GM21717 (cell line): ENCODE measurements at regions not wholly inside any gene's neighbourhood (a gene's known extent, or its start where the extent isn't known, plus 50 kb on each side); places are given as distances from the start of the nearest gene placed in this dataset.
A peak's percentile ranks its signal among the peaks of the same experiment; 100 is the strongest.

Source experiments
- ATAC-seq: cut with Tn5 transposase; IDR thresholded peaks from one replicate; pipeline ENCODE4 v1.9.1; 2021; ENCODE audit warnings: mild to moderate bottlenecking, moderate library complexity; ENCODE audit not compliant: unreplicated experiment

- ATAC-seq = no peak
Measured at GRCh38 chrX:76228499-76228898, 55.6 kb downstream of the PBDC1 start.

GRCh38 chrX:76248901-76249300 is 76.0 kb downstream of the PBDC1 start:
- no peak for ATAC-seq

GRCh38 chrX:76253432-76253831 is 80.6 kb downstream of the PBDC1 start:
- peak; percentile 96 for ATAC-seq

GRCh38 chrX:76279007-76279406 is 106.1 kb downstream of the PBDC1 start:
- ATAC-seq = no peak
